ENCODE measurements at regions not wholly inside any gene's neighbourhood (a gene's known extent, or its start where the extent isn't known, plus 50 kb on each side); places are given as distances from the start of the nearest gene placed in this dataset.

DNA sequence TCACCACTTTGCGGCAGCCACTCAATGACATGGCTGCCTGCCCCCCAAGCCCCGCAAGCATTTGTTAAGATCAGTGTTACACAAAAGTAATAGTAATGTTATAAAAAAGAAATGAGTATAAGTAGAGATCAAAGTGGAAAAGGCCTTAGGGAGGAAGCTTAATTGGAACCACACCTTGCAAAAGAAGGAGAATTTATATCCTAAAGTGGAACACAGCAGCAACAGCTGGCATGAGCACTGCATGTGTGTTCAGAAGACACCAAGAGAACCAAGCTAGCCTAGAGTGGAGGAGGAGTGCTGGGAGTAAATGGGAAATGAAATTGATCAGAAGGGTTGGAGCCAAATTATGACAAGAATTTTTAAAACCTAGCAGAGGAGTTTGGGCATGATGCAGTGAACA lies 73.1 kb upstream of the STK17B start:
- TF ChIP-seq TCF7L2 (IDR thresholded peaks at IDR 0.05; ENCODE audit: borderline replicate concordance, extremely low read depth, insufficient read depth, insufficient read length) (no peak), POLR2A (IDR thresholded peaks at IDR 0.05; ENCODE audit: borderline replicate concordance, extremely low read depth, insufficient read depth, insufficient read length) (no peak)
- TF ChIP-seq, protein P1, sequence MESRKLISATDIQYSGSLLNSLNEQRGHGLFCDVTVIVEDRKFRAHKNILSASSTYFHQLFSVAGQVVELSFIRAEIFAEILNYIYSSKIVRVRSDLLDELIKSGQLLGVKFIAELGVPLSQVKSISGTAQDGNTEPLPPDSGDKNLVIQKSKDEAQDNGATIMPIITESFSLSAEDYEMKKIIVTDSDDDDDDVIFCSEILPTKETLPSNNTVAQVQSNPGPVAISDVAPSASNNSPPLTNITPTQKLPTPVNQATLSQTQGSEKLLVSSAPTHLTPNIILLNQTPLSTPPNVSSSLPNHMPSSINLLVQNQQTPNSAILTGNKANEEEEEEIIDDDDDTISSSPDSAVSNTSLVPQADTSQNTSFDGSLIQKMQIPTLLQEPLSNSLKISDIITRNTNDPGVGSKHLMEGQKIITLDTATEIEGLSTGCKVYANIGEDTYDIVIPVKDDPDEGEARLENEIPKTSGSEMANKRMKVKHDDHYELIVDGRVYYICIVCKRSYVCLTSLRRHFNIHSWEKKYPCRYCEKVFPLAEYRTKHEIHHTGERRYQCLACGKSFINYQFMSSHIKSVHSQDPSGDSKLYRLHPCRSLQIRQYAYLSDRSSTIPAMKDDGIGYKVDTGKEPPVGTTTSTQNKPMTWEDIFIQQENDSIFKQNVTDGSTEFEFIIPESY (IDR thresholded peaks at IDR 0.05; ENCODE audit: extremely low read depth, insufficient replicate concordance, low read length): no peak

Data from HCT116 (cell line).